KMS-11 (cell line): ENCODE measurements at regions not wholly inside any gene's neighbourhood (a gene's known extent, or its start where the extent isn't known, plus 50 kb on each side); places are given as distances from the start of the nearest gene placed in this dataset.
"Not testable (repeated sequence)": the region's sequence is repeated elsewhere in the genome, so short reads cannot be mapped to it uniquely, and the experiment has no call there.

Source experiments
- H2AFZ ChIP-seq: fragments of 200-600 bp; sonication (generic); 2 replicates; pipeline ENCODE4 v1.6.1; 2016; ENCODE audit warnings: antibody characterized with exemption, mixed run types, low read depth
- H3K27ac ChIP-seq: fragments of 200-600 bp; sonication (generic); 2 replicates; pipeline ENCODE4 v1.6.1; 2016; ENCODE audit warnings: mild to moderate bottlenecking, mixed run types
- H3K27me3 ChIP-seq: fragments of 200-600 bp; sonication (generic); 2 replicates; pipeline ENCODE4 v1.6.1; 2017; ENCODE audit warnings: mild to moderate bottlenecking, low read depth, mixed run types, moderate library complexity; ENCODE audit not compliant: insufficient read depth
- H3K36me3 ChIP-seq: fragments of 200-600 bp; sonication (generic); 2 replicates; pipeline ENCODE4 v1.6.1; 2017; ENCODE audit warnings: mild to moderate bottlenecking, mixed run types; ENCODE audit not compliant: insufficient read depth
- H3K4me1 ChIP-seq: fragments of 200-600 bp; sonication (generic); 2 replicates; pipeline ENCODE4 v1.6.1; 2016; ENCODE audit warnings: mild to moderate bottlenecking, low read depth, mixed run types; ENCODE audit not compliant: poor library complexity, severe bottlenecking
- H3K4me2 ChIP-seq: fragments of 200-600 bp; sonication (generic); 2 replicates; pipeline ENCODE4 v1.7.0; 2016; ENCODE audit warnings: mild to moderate bottlenecking, mixed run types
- H3K4me3 ChIP-seq: fragments of 200-600 bp; sonication (generic); IDR thresholded peaks from 2 replicates; pipeline ENCODE4 v1.6.1; 2017; ENCODE audit warnings: low read depth, low read length, mixed read lengths; ENCODE audit not compliant: insufficient read depth
- H3K79me2 ChIP-seq: fragments of 200-600 bp; sonication (generic); 2 replicates; pipeline ENCODE4 v1.6.1; 2016; ENCODE audit warnings: low read depth, mixed run types; ENCODE audit not compliant: insufficient read depth
- H3K9ac ChIP-seq: fragments of 200-600 bp; sonication (generic); 2 replicates; pipeline ENCODE4 v1.6.1; 2016; ENCODE audit warnings: mild to moderate bottlenecking, mixed run types
- H4K20me1 ChIP-seq: fragments of 200-600 bp; sonication (generic); 2 replicates; pipeline ENCODE4 v1.6.1; 2016; ENCODE audit warnings: mild to moderate bottlenecking, mixed run types; ENCODE audit not compliant: insufficient read depth
- CTCF ChIP-seq: fragments of 200-600 bp; sonication (generic); conservative IDR thresholded peaks from 2 replicates; pipeline ENCODE4 v1.6.1; 2017; ENCODE audit warnings: low read depth, mild to moderate bottlenecking, antibody characterized with exemption, low read length, moderate library complexity, mixed read lengths

DNA sequence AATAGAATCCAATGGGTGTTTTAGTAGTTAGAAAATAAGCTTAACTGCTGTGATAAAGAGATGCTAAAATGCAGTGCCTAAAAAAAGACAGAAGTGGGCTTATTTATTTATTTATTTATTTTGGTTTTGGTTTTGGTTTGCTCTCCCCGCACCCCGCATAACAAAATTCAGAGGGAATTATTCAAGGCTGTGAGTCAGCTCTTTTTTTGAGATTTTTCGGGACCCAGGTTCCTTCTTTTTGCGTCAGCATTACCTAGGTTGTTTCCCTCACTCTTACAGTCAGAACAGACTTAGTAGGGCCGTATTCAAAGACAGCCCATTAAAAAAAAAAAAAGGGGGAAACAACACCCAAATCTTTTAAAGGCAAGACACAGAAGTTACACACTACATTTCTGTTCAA, 1495.5 kb upstream of the ADGRL3 start:
- no peak overlapping the region for H3K4me3 ChIP-seq
- H3K79me2 ChIP-seq, result no peaks in the 10 kb centered on the region
- H3K27ac ChIP-seq, result no peak overlapping the region
- H4K20me1 ChIP-seq, result no peaks in the 10 kb centered on the region
- H2AFZ ChIP-seq, result peak overlapping the region; percentile 35; the same call in 1 of the 2 replicates
- H3K9ac ChIP-seq, result peak overlapping the region; percentile 17; the same call in 1 of the 2 replicates
- H3K4me1 ChIP-seq, result no peaks in the 10 kb centered on the region
- TF ChIP-seq CTCF, result no peak
- no peaks in the 10 kb centered on the region for H3K36me3 ChIP-seq
- H3K4me2 ChIP-seq, result 0 out of 2 replicates have a peak overlapping the region, but pooled peaks have one; percentile 34
- no peaks in the 10 kb centered on the region for H3K27me3 ChIP-seq

DNA sequence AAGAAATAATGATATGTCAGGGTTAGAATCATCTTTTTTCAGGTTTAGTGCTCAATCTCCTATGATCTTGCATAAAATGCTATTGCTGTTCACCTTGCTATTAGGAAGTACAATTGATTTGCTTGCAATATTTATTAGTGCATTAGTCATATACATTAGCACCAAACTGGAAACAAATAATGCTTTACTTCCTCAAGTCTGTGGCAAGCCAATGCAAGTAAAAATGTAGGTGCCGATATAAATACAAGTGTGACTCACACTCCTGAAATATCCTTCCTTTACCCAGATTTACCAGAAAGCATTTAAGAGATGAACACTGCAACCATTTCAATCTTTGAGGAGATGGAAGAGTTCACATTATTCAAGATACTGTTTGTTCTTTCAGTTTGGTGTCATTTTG, 1487.7 kb upstream of the ADGRL3 start:
- H2AFZ ChIP-seq, result no peak overlapping the region
- H3K4me2 ChIP-seq, result no peak overlapping the region
- H3K4me1 ChIP-seq, result no peaks in the 10 kb centered on the region
- H3K9ac ChIP-seq, result no peak overlapping the region
- H3K79me2 ChIP-seq, result no peaks in the 10 kb centered on the region
- H3K27me3 ChIP-seq, result no peaks in the 10 kb centered on the region
- H3K27ac ChIP-seq, result no peak overlapping the region
- TF ChIP-seq CTCF, result no peak
- no peaks in the 10 kb centered on the region for H4K20me1 ChIP-seq
- H3K36me3 ChIP-seq, result no peaks in the 10 kb centered on the region
- no peak overlapping the region for H3K4me3 ChIP-seq

- not testable (repeated sequence) for H3K27ac ChIP-seq, H3K36me3 ChIP-seq, H3K27me3 ChIP-seq, H3K4me2 ChIP-seq, H3K9ac ChIP-seq, H3K79me2 ChIP-seq, H3K4me3 ChIP-seq, H4K20me1 ChIP-seq, H3K4me1 ChIP-seq, H2AFZ ChIP-seq
Measured at GRCh38 chr4:59724286-59724685, 1475.8 kb upstream of the ADGRL3 start.

- Histone ChIP-seq H2AFZ (no peak overlapping the region), H3K27me3 (no peaks in the 10 kb centered on the region), H3K4me1 (no peaks in the 10 kb centered on the region), H3K4me2 (no peak overlapping the region), H4K20me1 (no peaks in the 10 kb centered on the region), H3K36me3 (no peaks in the 10 kb centered on the region), H3K27ac (no peak overlapping the region), H3K4me3 (no peak overlapping the region), H3K79me2 (no peaks in the 10 kb centered on the region), H3K9ac (no peak overlapping the region)
- TF ChIP-seq CTCF, result no peak
Measured at GRCh38 chr4:59727745-59728144, 1472.4 kb upstream of the ADGRL3 start.

GRCh38 chr4:59728496-59728895, 1471.6 kb upstream of the ADGRL3 start:
- H3K79me2 ChIP-seq, result no peaks in the 10 kb centered on the region
- H2AFZ ChIP-seq, result no peak overlapping the region
- H3K4me1 ChIP-seq, result no peaks in the 10 kb centered on the region
- no peaks in the 10 kb centered on the region for H3K27me3 ChIP-seq
- no peak overlapping the region for H3K9ac ChIP-seq
- no peak for TF ChIP-seq CTCF
- no peaks in the 10 kb centered on the region for H3K36me3 ChIP-seq
- no peak overlapping the region for H3K4me2 ChIP-seq
- H4K20me1 ChIP-seq, result no peaks in the 10 kb centered on the region
- H3K4me3 ChIP-seq, result no peak overlapping the region
- no peak overlapping the region for H3K27ac ChIP-seq
